GM20000 (cell line): ENCODE measurements at regions not wholly inside any gene's neighbourhood (a gene's known extent, or its start where the extent isn't known, plus 50 kb on each side); places are given as distances from the start of the nearest gene placed in this dataset.

ENCODE experiments used
- DNase-seq: peaks from one replicate; pipeline ENCODE4 v3.0.0; 2012; ENCODE audit warnings: low spot score
- CTCF ChIP-seq: IDR thresholded peaks from 2 replicates; pipeline ENCODE4 v1.5.1; 2012; ENCODE audit warnings: mild to moderate bottlenecking, control low read depth; ENCODE audit errors: extremely low read depth, missing control alignments

DNA sequence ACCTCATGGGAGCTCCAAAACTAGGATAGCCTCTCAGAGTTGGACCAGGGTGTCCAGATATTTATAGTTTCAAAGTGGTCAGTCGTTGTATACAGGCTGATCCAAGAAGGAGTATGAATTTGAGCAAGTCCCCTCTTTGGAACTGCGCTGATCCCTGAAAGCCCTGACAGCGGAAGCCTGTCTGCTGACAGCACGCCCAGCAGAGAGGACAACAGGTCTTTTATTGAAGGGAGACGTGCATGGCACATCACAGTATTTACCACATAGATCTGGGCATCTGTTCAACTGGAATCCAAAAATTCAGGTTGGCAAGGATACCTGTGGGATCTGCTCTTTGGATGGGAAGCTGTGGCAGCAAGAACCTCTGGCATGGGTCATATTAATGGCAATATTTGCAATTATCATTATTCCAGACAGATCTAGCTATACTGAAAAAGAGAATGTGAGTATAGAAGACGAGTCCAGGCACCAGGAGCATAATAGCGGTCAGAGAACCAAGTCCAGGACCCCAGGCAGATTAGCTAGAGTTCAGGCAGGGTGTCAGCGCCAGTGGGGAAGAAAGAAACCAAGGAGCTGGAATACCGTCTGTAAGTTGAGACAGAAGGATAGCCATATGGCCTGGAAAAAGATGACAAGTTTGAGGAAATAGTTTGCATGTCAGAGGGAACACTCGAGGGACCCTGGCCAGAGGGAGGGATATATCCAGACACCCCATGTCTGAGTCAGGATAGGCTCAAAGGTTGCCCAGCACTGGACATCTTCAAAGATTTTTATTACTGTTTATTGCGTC, 260.4 kb upstream of the FANCL start:
- no peak for DNase-seq
- no peak for TF ChIP-seq CTCF

- no peak for DNase-seq
- TF ChIP-seq CTCF = no peak
Measured at GRCh38 chr2:58497168-58497567, 256.0 kb upstream of the FANCL start.

DNA sequence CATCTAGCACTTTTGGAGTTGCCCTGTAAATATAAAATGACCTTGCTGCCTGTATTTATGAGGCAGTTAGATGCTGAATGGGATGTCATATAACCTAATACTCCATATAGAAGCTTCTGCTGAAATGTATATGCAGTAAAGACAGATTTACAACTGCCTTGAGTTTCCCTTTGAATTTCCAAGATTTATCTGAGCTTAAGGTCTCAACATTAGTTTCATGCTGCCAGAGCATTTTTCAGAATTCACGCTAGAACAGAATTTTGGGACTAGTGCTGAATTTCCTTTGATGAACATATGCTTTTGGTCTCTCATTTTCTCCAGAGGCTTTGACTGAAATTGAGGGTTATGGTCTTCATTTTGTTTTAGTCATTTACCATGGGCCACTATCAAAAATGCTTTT, 254.7 kb upstream of the FANCL start:
- TF ChIP-seq CTCF = no peak
- no peak for DNase-seq

GRCh38 chr2:58494071-58494501, 253.0 kb upstream of the FANCL start:
- TF ChIP-seq CTCF = no peak

DNA sequence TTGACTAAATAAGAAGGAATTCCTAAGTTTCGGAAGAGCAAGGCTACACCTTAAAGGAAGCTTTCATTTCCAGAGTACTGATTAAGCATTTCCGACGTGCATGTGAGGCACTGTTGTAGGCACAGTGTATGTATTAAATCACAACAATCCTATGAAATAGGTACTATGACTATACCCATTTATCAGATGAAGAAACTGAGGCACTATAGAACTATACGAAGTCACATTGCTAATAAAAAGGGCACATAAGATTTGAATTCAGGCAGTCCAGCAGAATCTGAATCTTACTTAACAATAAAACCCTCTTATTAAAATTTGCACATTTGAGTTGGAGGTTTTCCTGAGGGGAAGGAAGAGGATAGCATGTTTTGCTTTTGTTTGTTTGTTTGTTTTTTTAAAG, 243.5 kb upstream of the FANCL start:
- no peak for TF ChIP-seq CTCF
- no peak for DNase-seq

More at GRCh38 chr2:58494071-58494501, 253.0 kb upstream of the FANCL start:
- no peak for DNase-seq

DNA sequence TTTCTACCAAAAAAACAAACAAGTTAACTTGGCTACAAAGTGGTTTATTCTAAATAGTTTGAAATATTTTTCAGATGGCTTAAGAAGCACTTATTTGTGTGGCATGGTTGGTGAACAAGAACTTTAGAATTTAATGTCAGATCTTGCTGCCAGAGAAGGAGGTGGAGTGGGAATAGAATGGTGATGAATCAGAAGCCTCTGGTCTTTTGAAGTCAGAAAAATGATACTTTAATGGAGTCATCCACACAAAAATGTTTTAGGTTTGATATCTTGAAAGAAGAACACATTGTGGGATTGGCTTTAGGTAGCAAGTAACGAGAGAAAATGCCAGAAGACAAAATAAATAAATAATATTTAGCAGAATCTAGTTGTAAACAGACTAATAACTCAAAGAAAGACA, 243.1 kb upstream of the FANCL start:
- DNase-seq = no peak
- no peak for TF ChIP-seq CTCF

GRCh38 chr2:58483307-58483706, 242.2 kb upstream of the FANCL start:
- no peak for DNase-seq
- no peak for TF ChIP-seq CTCF
